ENCODE measurements at regions not wholly inside any gene's neighbourhood (a gene's known extent, or its start where the extent isn't known, plus 50 kb on each side); places are given as distances from the start of the nearest gene placed in this dataset.

- H4K20me1 ChIP-seq (ENCODE audit: insufficient read depth): no peaks in the 10 kb centered on the region
- no peaks in the 10 kb centered on the region for H3K4me1 ChIP-seq (ENCODE audit: control insufficient read depth in 1 of 2, insufficient read depth in 2 of 2, low read length in 2 of 2)
- no peaks in the 10 kb centered on the region for H3K9me2 ChIP-seq (ENCODE audit: insufficient read depth)
- ATAC-seq (no peak), DNase-seq (ENCODE audit: low read depth, low spot score) (no peak)
- no peak overlapping the region for H2AFZ ChIP-seq (ENCODE audit: low read depth, low read length, poor library complexity, severe bottlenecking)
- H3K27ac ChIP-seq (ENCODE audit: low read depth, low read length): no peak overlapping the region
- H3K36me3 ChIP-seq (ENCODE audit: control insufficient read depth in 1 of 2, insufficient read depth in 2 of 2, low read length in 2 of 2): no peaks in the 10 kb centered on the region
- H3K27me3 ChIP-seq (ENCODE audit: insufficient read depth, low read length): peaks cover 8% of the 10 kb centered on the region
- no peak overlapping the region for H3K9ac ChIP-seq (ENCODE audit: low read length)
- POLR2A ChIA-PET: no interaction called here
- H3K4me2 ChIP-seq (ENCODE audit: low read length): no peak overlapping the region
- RAD21 ChIA-PET (ENCODE audit: low non-redundant PET in 1 of 2, low total read pairs in 2 of 2, uncharacterized antibody in 2 of 2, unreplicated experiment in 2 of 2): no interaction called here
- no peak for TF ChIP-seq EZH2phosphoT487 (IDR thresholded peaks at IDR 0.05; ENCODE audit: borderline replicate concordance)
- no peak for TF ChIP-seq TCF7L2 (IDR thresholded peaks at IDR 0.05; ENCODE audit: borderline replicate concordance, extremely low read depth, insufficient read depth, insufficient read length)
- no peak for TF ChIP-seq CEBPB (IDR thresholded peaks at IDR 0.05; ENCODE audit: low read depth)
- TF ChIP-seq, protein P1, sequence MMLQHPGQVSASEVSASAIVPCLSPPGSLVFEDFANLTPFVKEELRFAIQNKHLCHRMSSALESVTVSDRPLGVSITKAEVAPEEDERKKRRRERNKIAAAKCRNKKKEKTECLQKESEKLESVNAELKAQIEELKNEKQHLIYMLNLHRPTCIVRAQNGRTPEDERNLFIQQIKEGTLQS (IDR thresholded peaks at IDR 0.05): no peak
- no peak for TF ChIP-seq SRF (IDR thresholded peaks at IDR 0.05; ENCODE audit: low read depth)
- TF ChIP-seq FOSL1 (IDR thresholded peaks at IDR 0.05; ENCODE audit: low read depth): no peak
- TF ChIP-seq, protein P2, sequence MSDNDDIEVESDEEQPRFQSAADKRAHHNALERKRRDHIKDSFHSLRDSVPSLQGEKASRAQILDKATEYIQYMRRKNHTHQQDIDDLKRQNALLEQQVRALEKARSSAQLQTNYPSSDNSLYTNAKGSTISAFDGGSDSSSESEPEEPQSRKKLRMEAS (IDR thresholded peaks at IDR 0.05): no peak
- no peak for TF ChIP-seq JUND (IDR thresholded peaks at IDR 0.05)
- TF ChIP-seq EZH2 (IDR thresholded peaks at IDR 0.05): no peak
- no peak for TF ChIP-seq SIN3A (IDR thresholded peaks at IDR 0.05; ENCODE audit: low read depth)
- no peak for TF ChIP-seq ZFX (IDR thresholded peaks at IDR 0.05)
- TF ChIP-seq SP1 (IDR thresholded peaks at IDR 0.05; ENCODE audit: low read depth): no peak
- no peak for TF ChIP-seq CTCF (IDR thresholded peaks at IDR 0.05 in 2 of 3, conservative IDR thresholded peaks at IDR 0.05 in 1 of 3; ENCODE audit: borderline replicate concordance in 1 of 3, insufficient read depth in 1 of 3, low read depth in 2 of 3, low read length in 2 of 3)
- no peak for TF ChIP-seq EGR1 (IDR thresholded peaks at IDR 0.05; ENCODE audit: low read depth)
- no peak for TF ChIP-seq RAD21 (IDR thresholded peaks at IDR 0.05; ENCODE audit: low read depth)
- TF ChIP-seq, protein P3, sequence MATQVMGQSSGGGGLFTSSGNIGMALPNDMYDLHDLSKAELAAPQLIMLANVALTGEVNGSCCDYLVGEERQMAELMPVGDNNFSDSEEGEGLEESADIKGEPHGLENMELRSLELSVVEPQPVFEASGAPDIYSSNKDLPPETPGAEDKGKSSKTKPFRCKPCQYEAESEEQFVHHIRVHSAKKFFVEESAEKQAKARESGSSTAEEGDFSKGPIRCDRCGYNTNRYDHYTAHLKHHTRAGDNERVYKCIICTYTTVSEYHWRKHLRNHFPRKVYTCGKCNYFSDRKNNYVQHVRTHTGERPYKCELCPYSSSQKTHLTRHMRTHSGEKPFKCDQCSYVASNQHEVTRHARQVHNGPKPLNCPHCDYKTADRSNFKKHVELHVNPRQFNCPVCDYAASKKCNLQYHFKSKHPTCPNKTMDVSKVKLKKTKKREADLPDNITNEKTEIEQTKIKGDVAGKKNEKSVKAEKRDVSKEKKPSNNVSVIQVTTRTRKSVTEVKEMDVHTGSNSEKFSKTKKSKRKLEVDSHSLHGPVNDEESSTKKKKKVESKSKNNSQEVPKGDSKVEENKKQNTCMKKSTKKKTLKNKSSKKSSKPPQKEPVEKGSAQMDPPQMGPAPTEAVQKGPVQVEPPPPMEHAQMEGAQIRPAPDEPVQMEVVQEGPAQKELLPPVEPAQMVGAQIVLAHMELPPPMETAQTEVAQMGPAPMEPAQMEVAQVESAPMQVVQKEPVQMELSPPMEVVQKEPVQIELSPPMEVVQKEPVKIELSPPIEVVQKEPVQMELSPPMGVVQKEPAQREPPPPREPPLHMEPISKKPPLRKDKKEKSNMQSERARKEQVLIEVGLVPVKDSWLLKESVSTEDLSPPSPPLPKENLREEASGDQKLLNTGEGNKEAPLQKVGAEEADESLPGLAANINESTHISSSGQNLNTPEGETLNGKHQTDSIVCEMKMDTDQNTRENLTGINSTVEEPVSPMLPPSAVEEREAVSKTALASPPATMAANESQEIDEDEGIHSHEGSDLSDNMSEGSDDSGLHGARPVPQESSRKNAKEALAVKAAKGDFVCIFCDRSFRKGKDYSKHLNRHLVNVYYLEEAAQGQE (IDR thresholded peaks at IDR 0.05; ENCODE audit: low read depth): no peak
- TF ChIP-seq ZNF274 (IDR thresholded peaks at IDR 0.05; ENCODE audit: low read depth, low read length): no peak
- TF ChIP-seq POLR2A (IDR thresholded peaks at IDR 0.05; ENCODE audit: borderline replicate concordance, extremely low read depth, insufficient read depth, insufficient read length): no peak
- no peak overlapping the region for H3K4me3 ChIP-seq (replicated peaks in 1 of 2; ENCODE audit: low read depth in 1 of 2, low read length in 2 of 2)
- intact Hi-C loops (cut with micrococcal nuclease): no loop called here
- no peaks in the 10 kb centered on the region for H3K9me3 ChIP-seq (ENCODE audit: control insufficient read depth in 1 of 2, insufficient read depth in 1 of 2, low read depth in 1 of 2, low read length in 2 of 2)
- CTCF ChIA-PET: no interaction called here
- no TSS peak for BruUV-seq (replicated peaks)
- H3K79me2 ChIP-seq (ENCODE audit: insufficient read depth, low read length): no peaks in the 10 kb centered on the region
Observed at GRCh38 chr12:4153343-4153892, 120.1 kb upstream of the CCND2 start.

Data from HCT116 (cell line).